ENCODE measurements at regions not wholly inside any gene's neighbourhood (a gene's known extent, or its start where the extent isn't known, plus 50 kb on each side); places are given as distances from the start of the nearest gene placed in this dataset.

- DNase-seq: no peak
These were observed 2129.4 kb upstream of the PIK3C3 start for GRCh38 chr18:39825485-39826150.

GRCh38 chr18:39806525-39806924, 2148.5 kb upstream of the PIK3C3 start:
- DNase-seq: no peak

DNA sequence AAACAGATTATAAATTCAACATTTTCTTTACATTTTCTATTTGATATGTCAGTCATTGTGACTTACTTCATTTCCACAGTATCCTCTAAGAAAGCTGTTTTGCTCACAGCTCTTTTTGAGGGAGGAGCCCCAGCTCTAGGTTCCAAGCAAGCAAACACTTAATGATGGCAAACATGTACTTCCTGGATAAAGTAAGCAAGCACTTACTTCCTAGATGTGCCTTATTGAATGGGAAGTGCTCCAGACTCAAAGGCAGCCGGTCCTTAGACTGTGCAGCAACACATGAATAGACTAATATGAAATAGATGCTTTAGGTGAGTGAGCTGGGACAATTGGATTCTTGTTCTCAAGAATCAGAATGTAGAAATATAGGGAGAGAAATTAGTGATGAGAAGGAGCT, 2149.8 kb upstream of the PIK3C3 start:
- DNase-seq: no peak

- no peak for DNase-seq
These were observed 2152.3 kb upstream of the PIK3C3 start for GRCh38 chr18:39802648-39803229.

GRCh38 chr18:39801848-39802247, 2153.2 kb upstream of the PIK3C3 start:
- no peak for DNase-seq

DNA sequence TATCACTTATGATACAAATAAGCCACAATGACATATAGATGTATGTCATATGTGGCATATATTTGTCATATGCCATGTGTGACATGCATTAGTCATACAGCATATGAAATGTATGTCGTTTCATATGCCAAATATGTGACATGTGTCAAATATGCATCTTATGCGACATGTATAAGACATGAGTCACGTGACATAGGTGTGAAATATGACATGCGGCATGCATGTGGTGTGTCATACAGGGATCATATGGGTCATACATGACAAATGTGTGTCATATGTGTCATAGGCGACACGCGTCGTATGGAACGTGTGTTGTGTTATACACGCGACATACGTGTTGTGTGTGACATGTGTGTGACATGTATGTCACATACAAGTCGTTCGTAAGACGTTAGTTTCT, 2154.0 kb upstream of the PIK3C3 start:
- DNase-seq: no peak

GRCh38 chr18:39799006-39799405, 2156.0 kb upstream of the PIK3C3 start:
- DNase-seq: no peak

GRCh38 chr18:39796393-39796792, 2158.6 kb upstream of the PIK3C3 start:
- no peak for DNase-seq

- no peak for DNase-seq
These were observed 2159.7 kb upstream of the PIK3C3 start for GRCh38 chr18:39795350-39795749.

DNA sequence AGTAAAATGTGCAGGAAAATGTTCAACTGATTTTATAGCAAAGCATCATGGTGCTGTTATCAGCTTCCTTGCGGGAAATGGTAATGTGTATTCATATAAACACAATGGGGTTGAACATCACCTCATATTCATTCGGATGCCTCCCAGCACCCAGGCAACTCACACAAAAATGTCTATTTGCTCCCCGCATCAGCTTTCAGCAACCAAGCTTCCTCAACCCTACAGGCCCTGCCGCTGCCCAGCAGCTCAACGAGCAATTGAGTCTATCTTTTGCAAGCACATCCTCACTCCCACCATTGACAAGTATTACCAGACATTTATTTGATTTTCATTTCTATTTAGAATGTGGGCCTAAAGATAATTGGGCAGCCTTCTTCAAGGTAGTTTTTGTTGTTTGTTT, 2161.4 kb upstream of the PIK3C3 start:
- no peak for DNase-seq

DNA sequence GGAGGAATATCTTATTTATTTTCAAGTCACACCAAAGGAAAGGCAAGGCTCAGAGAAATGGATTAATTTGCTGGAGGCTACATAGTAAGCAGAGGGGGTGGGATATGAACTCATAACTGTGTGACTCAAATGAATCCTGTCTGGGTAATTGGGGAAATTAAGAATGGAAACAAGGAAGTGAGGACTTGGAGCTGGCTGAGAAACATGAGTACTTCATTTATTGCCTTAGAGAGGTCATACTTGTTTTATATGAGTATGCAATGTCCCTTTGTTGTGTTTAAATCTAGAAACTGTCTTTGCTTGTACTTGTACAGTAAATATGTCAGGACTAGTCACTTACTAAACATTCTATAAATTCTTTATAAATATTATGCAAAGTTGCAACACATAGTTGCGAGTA, 2166.7 kb upstream of the PIK3C3 start:
- no peak for DNase-seq

DNA sequence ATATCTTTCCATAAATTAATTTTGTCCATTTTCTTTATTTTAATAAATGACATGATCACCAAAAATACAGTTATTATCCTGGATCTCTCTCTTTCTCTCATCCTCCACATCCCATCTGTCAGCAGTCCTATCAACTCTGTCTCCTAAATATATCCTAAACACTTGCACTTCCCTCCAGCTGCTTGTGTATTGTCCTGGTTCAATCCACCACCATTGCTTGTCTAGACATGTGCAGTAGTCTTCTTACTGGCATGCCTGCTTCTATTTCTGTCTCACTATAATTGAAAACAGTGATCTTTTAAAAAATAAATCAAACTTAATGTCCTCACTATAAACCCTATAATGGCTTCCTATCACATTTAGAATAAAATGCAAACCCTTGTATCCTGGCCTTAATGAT, 2168.6 kb upstream of the PIK3C3 start:
- DNase-seq: no peak

DNA sequence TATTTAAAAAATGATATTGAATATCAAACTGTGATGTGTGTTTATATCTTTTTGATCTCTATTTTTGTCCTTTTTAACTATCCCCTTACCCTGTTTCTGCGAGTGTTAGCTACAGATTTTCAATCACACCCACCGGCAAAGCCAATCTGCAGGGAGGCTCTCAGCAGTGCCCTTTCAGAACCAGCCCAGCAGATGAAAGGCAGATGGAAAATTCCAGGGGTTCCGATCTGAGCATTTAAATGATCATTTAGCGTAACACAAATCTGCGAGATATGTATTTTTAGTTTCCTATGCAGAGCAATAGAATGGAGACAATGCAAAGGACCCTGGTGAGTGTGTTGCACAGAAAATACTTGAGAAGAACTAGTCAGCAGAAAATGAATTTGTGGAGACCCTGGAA, 2170.5 kb upstream of the PIK3C3 start:
- no peak for DNase-seq

GRCh38 chr18:39781565-39781964, 2173.5 kb upstream of the PIK3C3 start:
- DNase-seq: no peak

DNA sequence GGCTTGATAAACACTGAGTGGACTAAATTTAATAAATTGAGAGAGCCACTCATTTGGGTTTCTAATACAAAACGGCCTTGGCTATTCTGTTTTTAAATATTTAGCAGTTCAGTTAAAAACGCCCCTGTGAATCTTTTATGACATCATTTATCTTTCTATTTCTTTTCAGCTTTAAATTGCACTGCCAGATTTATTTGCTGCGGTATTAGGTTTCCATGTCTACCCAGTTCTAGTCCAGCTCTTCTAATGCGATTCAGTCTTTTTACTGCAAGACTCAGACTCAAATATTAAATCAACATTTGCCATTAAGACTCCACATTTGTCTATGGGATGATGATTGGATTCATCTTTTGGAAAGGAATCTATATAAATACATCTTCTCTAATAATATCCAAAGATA, 2174.3 kb upstream of the PIK3C3 start:
- no peak for DNase-seq

- no peak for DNase-seq
These were observed 2175.1 kb upstream of the PIK3C3 start for GRCh38 chr18:39779926-39780325.

GRCh38 chr18:39776766-39777165, 2178.3 kb upstream of the PIK3C3 start:
- no peak for DNase-seq

GRCh38 chr18:39774957-39775598, 2180.0 kb upstream of the PIK3C3 start:
- DNase-seq: no peak

GRCh38 chr18:39773646-39774045, 2181.4 kb upstream of the PIK3C3 start:
- no peak for DNase-seq

- no peak for DNase-seq
These were observed 2182.7 kb upstream of the PIK3C3 start for GRCh38 chr18:39772155-39772919.

DNA sequence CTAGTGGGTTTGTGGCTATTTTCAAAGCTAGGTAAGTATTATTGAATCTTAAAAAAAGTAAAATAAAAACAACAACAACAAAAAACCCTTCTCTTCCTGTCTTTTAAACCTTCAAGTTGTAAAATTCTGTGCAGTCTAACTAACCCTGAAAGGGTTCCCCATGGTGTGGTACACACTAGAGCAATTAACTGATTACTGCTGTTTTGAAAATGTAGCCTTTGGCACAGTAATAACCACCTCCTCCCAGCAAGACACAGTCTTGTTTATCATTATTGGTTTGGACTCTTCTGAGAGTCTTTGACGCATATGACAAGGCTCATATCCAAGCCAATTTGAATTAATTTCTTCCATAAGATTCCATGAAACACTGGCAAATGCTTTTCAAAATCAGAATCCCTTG, 2184.6 kb upstream of the PIK3C3 start:
- DNase-seq: no peak

GRCh38 chr18:39764873-39765272, 2190.2 kb upstream of the PIK3C3 start:
- DNase-seq: no peak

- DNase-seq: no peak
These were observed 2193.8 kb upstream of the PIK3C3 start for GRCh38 chr18:39761273-39761672.

DNA sequence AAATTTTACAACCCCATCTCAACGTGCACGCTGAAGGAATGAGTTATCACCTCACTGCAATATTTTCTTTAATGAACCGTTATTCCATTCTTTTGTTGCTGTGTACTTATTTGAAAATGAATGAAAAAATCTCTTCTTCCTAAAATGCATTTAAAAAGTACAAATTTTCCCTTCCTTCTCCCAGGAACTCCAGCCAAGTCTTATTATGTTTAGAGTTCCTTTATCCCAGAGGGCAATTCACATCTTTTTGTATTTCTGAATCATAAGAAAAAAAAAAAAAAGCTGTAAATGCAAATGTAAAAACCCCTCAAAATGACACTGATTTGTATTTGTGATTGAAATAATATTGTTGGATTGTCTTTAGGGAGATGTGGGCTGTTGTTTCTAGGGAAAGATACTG, 2194.3 kb upstream of the CELF4 start:
- DNase-seq: no peak

Measured in stimulated activated CD4-positive, alpha-beta T cell treated with anti-CD3 and anti-CD28 coated beads, Interleukin-1b, Interleukin-23, amount 100 ng/mL, for 48 hours (primary cell).